ENCODE measurements at regions not wholly inside any gene's neighbourhood (a gene's known extent, or its start where the extent isn't known, plus 50 kb on each side); places are given as distances from the start of the nearest gene placed in this dataset.
"Not testable (repeated sequence)": the region's sequence is repeated elsewhere in the genome, so short reads cannot be mapped to it uniquely, and the experiment has no call there.

- TF ChIP-seq CTCF (IDR thresholded peaks at IDR 0.05; ENCODE audit: insufficient read depth, low read length, poor library complexity, severe bottlenecking): no peak
- H3K27me3 ChIP-seq (replicated peaks; ENCODE audit: control insufficient read depth, insufficient read depth, low read length): no peaks in the 10 kb centered on the region
- no peak overlapping the region for H3K4me3 ChIP-seq (replicated peaks; ENCODE audit: low read depth, low read length)
- DNase-seq (ENCODE audit: extremely low read depth, insufficient read length): peak; percentile 25
- no peaks in the 10 kb centered on the region for H3K36me3 ChIP-seq (ENCODE audit: control insufficient read depth, insufficient read depth, low read length)
These were observed 342.7 kb downstream of the SOX9 start for GRCh38 chr17:72463287-72464102.

GRCh38 chr17:72464221-72464620 lies 343.4 kb downstream of the SOX9 start:
- not testable (repeated sequence) for DNase-seq (ENCODE audit: extremely low read depth, insufficient read length); H3K27me3 ChIP-seq (replicated peaks; ENCODE audit: control insufficient read depth, insufficient read depth, low read length); H3K4me3 ChIP-seq (replicated peaks; ENCODE audit: low read depth, low read length); H3K36me3 ChIP-seq (ENCODE audit: control insufficient read depth, insufficient read depth, low read length)

- no peak overlapping the region for H3K4me3 ChIP-seq (replicated peaks; ENCODE audit: low read depth, low read length)
- no peak for TF ChIP-seq CTCF (IDR thresholded peaks at IDR 0.05; ENCODE audit: insufficient read depth, low read length, poor library complexity, severe bottlenecking)
- H3K27me3 ChIP-seq (replicated peaks; ENCODE audit: control insufficient read depth, insufficient read depth, low read length): no peaks in the 10 kb centered on the region
- DNase-seq (ENCODE audit: extremely low read depth, insufficient read length): peak; percentile 73
- no peaks in the 10 kb centered on the region for H3K36me3 ChIP-seq (ENCODE audit: control insufficient read depth, insufficient read depth, low read length)
These were observed 344.6 kb downstream of the SOX9 start for GRCh38 chr17:72465191-72466024.

- no peak for TF ChIP-seq CTCF (IDR thresholded peaks at IDR 0.05; ENCODE audit: insufficient read depth, low read length, poor library complexity, severe bottlenecking)
- no peaks in the 10 kb centered on the region for H3K36me3 ChIP-seq (ENCODE audit: control insufficient read depth, insufficient read depth, low read length)
- H3K27me3 ChIP-seq (replicated peaks; ENCODE audit: control insufficient read depth, insufficient read depth, low read length): no peaks in the 10 kb centered on the region
- DNase-seq (ENCODE audit: extremely low read depth, insufficient read length): peak; percentile 56
- H3K4me3 ChIP-seq (replicated peaks; ENCODE audit: low read depth, low read length): no peak overlapping the region
These were observed 345.4 kb downstream of the SOX9 start for GRCh38 chr17:72466199-72466598.

GRCh38 chr17:72466606-72467005 lies 345.8 kb downstream of the SOX9 start:
- H3K27me3 ChIP-seq (replicated peaks; ENCODE audit: control insufficient read depth, insufficient read depth, low read length): no peaks in the 10 kb centered on the region
- TF ChIP-seq CTCF (IDR thresholded peaks at IDR 0.05; ENCODE audit: insufficient read depth, low read length, poor library complexity, severe bottlenecking): no peak
- no peak overlapping the region for H3K4me3 ChIP-seq (replicated peaks; ENCODE audit: low read depth, low read length)
- H3K36me3 ChIP-seq (ENCODE audit: control insufficient read depth, insufficient read depth, low read length): no peaks in the 10 kb centered on the region
- no peak for DNase-seq (ENCODE audit: extremely low read depth, insufficient read length)

Measured in GM06990 (cell line).